ENCODE measurements at regions not wholly inside any gene's neighbourhood (a gene's known extent, or its start where the extent isn't known, plus 50 kb on each side); places are given as distances from the start of the nearest gene placed in this dataset.

DNA sequence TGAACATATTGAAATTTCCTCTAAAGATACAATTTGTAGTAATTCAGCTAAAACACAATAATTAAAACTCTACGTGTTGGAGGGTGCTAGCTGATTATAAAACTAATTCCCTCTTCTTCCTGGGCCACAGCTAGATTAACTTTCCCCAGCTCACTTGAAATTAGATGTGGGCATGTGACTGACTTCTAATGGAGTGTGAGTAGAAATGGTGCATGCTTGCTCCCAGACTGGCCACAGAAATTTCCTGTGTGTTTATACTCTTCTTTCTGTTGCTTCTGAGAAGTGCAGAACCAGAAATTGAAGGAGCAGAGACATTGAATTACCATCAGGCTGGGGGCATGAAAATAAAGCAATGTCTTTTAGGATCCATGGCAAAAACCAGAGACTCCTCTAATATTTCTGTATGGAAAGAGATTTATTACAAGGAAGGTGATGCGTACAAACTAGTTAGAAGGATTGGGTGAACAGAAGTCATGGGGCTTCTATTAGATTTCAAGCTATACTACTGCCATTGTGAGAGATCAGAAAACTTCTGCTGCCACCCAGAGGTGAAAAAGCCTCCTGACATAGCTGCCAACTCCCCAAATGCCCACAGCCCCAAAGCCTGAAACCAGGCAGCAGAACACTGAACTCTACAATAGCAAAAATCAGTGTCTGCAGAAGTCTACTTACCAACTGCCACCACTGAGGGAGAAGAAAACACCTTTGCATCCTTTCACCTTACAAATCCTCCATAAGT lies 379.2 kb upstream of the MIR17HG start:
- TF ChIP-seq CTCF (IDR thresholded peaks at IDR 0.05): peak; percentile 37; the same call in 1 of the 2 replicates
- no peak for TF ChIP-seq TEAD4 (CRISPR knock-in tag; IDR thresholded peaks at IDR 0.05)
- TF ChIP-seq CBFB (CRISPR knock-in tag; IDR thresholded peaks at IDR 0.05; ENCODE audit: low read depth): no peak
- no peak for TF ChIP-seq ZNF232 (CRISPR knock-in tag; IDR thresholded peaks at IDR 0.05)
- no peak for TF ChIP-seq ZNF512 (CRISPR knock-in tag; IDR thresholded peaks at IDR 0.05; ENCODE audit: borderline replicate concordance)
- TF ChIP-seq JUN (CRISPR knock-in tag; IDR thresholded peaks at IDR 0.05): no peak
- TF ChIP-seq IRF1 (CRISPR knock-in tag; IDR thresholded peaks at IDR 0.05): no peak
- no peak for TF ChIP-seq FOXP4 (CRISPR knock-in tag; IDR thresholded peaks at IDR 0.05)
- TF ChIP-seq SP1 (CRISPR knock-in tag; conservative IDR thresholded peaks at IDR 0.05): no peak
- no peak for TF ChIP-seq ZBTB21 (CRISPR knock-in tag; IDR thresholded peaks at IDR 0.05; ENCODE audit: borderline replicate concordance)
